ENCODE measurements at regions not wholly inside any gene's neighbourhood (a gene's known extent, or its start where the extent isn't known, plus 50 kb on each side); places are given as distances from the start of the nearest gene placed in this dataset.

DNA sequence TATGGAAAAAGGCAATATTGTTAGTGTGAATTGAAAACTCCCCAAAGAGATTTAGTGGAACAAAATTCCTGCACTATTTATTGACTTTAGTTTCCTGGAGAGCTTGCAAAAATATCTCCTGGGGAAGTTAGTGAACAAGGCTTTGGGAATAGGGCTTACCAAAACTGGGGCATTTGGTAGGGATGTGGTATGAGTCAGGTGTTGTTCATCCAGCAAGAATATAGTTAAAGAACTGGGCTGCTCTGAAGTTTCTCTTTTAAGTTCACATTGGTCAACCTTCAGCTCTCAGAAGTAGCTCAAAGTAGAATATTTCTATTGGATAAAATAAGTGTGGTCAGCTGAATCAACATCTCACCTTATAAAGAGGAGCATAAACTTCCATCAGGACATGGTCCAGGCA, 185.0 kb downstream of the CPE start:
- TF ChIP-seq, protein P1, sequence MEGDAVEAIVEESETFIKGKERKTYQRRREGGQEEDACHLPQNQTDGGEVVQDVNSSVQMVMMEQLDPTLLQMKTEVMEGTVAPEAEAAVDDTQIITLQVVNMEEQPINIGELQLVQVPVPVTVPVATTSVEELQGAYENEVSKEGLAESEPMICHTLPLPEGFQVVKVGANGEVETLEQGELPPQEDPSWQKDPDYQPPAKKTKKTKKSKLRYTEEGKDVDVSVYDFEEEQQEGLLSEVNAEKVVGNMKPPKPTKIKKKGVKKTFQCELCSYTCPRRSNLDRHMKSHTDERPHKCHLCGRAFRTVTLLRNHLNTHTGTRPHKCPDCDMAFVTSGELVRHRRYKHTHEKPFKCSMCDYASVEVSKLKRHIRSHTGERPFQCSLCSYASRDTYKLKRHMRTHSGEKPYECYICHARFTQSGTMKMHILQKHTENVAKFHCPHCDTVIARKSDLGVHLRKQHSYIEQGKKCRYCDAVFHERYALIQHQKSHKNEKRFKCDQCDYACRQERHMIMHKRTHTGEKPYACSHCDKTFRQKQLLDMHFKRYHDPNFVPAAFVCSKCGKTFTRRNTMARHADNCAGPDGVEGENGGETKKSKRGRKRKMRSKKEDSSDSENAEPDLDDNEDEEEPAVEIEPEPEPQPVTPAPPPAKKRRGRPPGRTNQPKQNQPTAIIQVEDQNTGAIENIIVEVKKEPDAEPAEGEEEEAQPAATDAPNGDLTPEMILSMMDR (conservative IDR thresholded peaks at IDR 0.05) = no peak
- TF ChIP-seq ZFX (IDR thresholded peaks at IDR 0.05) = no peak
